H9 (cell line): ENCODE measurements at regions not wholly inside any gene's neighbourhood (a gene's known extent, or its start where the extent isn't known, plus 50 kb on each side); places are given as distances from the start of the nearest gene placed in this dataset.

ENCODE experiments used
- DNase-seq: peaks from one replicate; pipeline ENCODE4 v3.0.0-alpha.2; 2017
- H2AFZ ChIP-seq: one replicate; pipeline ENCODE4 v1.6.1; 2013; ENCODE audit warnings: mild to moderate bottlenecking, low read length, control low read depth, moderate library complexity
- H2AK5ac ChIP-seq: 2 replicates; pipeline ENCODE4 v1.6.1; 2013; ENCODE audit warnings: low read length, control low read depth, mixed read lengths; ENCODE audit not compliant: insufficient read length
- H2BK120ac ChIP-seq: one replicate; pipeline ENCODE4 v1.6.1; 2013; ENCODE audit warnings: low read depth, mild to moderate bottlenecking, low read length, control low read depth, inconsistent platforms; ENCODE audit not compliant: poor library complexity, severe bottlenecking
- H2BK12ac ChIP-seq: 2 replicates; pipeline ENCODE4 v1.6.1; 2013; ENCODE audit warnings: low read length, control low read depth, mixed read lengths, low read depth; ENCODE audit not compliant: insufficient read length
- H2BK15ac ChIP-seq: 2 replicates; pipeline ENCODE4 v1.6.1; 2013; ENCODE audit warnings: low read depth, low read length, control low read depth
- H2BK20ac ChIP-seq: one replicate; pipeline ENCODE4 v1.6.1; 2013; ENCODE audit warnings: low read depth, mild to moderate bottlenecking, low read length, control low read depth, inconsistent platforms; ENCODE audit not compliant: poor library complexity, severe bottlenecking
- H2BK5ac ChIP-seq: 2 replicates; pipeline ENCODE4 v1.6.1; 2013; ENCODE audit warnings: low read length, control low read depth, mixed read lengths; ENCODE audit not compliant: insufficient read length
- H3K14ac ChIP-seq: 2 replicates; pipeline ENCODE4 v1.6.1; 2013; ENCODE audit warnings: low read length, control low read depth; ENCODE audit not compliant: insufficient read depth
- H3K18ac ChIP-seq: 2 replicates; pipeline ENCODE4 v1.6.1; 2013; ENCODE audit warnings: low read depth, mild to moderate bottlenecking, mixed read lengths, low read length, control low read depth; ENCODE audit not compliant: insufficient read length
- H3K23ac ChIP-seq: 2 replicates; pipeline ENCODE4 v1.6.1; 2013; ENCODE audit warnings: low read length, control low read depth, mixed read lengths, low read depth; ENCODE audit not compliant: insufficient read length
- H3K23me2 ChIP-seq: 2 replicates; pipeline ENCODE4 v1.6.1; 2013; ENCODE audit warnings: low read depth, mild to moderate bottlenecking, mixed read lengths, low read length, control low read depth; ENCODE audit not compliant: insufficient read length, poor library complexity, severe bottlenecking
- H3K27ac ChIP-seq: 2 replicates; pipeline ENCODE4 v1.5.1; 2013; ENCODE audit warnings: low read length, control low read depth, mixed read lengths, low read depth; ENCODE audit not compliant: insufficient read length
- H3K27me3 ChIP-seq: 2 replicates; pipeline ENCODE4 v1.6.1; 2013; ENCODE audit warnings: low read length, control low read depth, inconsistent platforms; ENCODE audit not compliant: insufficient read depth
- H3K4ac ChIP-seq: 2 replicates; pipeline ENCODE4 v1.6.1; 2013; ENCODE audit warnings: low read depth, mild to moderate bottlenecking, control low read depth, inconsistent platforms, low read length, moderate library complexity
- H3K4me1 ChIP-seq: 2 replicates; pipeline ENCODE4 v1.6.1; 2013; ENCODE audit warnings: low read length, control low read depth, inconsistent platforms; ENCODE audit not compliant: insufficient read depth
- H3K4me2 ChIP-seq: 2 replicates; pipeline ENCODE4 v1.6.1; 2013; ENCODE audit warnings: low read length, control low read depth, mixed read lengths; ENCODE audit not compliant: insufficient read length, insufficient read depth
- H3K56ac ChIP-seq: 2 replicates; pipeline ENCODE4 v1.6.1; 2013; ENCODE audit warnings: low read depth, mild to moderate bottlenecking, mixed read lengths, low read length, control low read depth; ENCODE audit not compliant: insufficient read length
- H3K79me1 ChIP-seq: 2 replicates; pipeline ENCODE4 v1.6.1; 2013; ENCODE audit warnings: low read depth, mild to moderate bottlenecking, moderate library complexity, low read length, control low read depth, inconsistent platforms; ENCODE audit not compliant: insufficient read depth, poor library complexity, severe bottlenecking
- H3K79me2 ChIP-seq: 2 replicates; pipeline ENCODE4 v1.6.1; 2013; ENCODE audit warnings: low read length, control low read depth, inconsistent platforms; ENCODE audit not compliant: insufficient read depth
- H3K9ac ChIP-seq: 2 replicates; pipeline ENCODE4 v1.6.1; 2013; ENCODE audit warnings: low read length, control low read depth, mixed read lengths; ENCODE audit not compliant: insufficient read length; ENCODE audit errors: extremely low read depth
- H3K9me3 ChIP-seq: one replicate; pipeline ENCODE4 v1.6.1; 2013; ENCODE audit warnings: low read depth, low read length, inconsistent platforms; ENCODE audit not compliant: control insufficient read depth
- H3T11ph ChIP-seq: one replicate; pipeline ENCODE4 v1.6.1; 2013; ENCODE audit warnings: mild to moderate bottlenecking, low read length, control low read depth, inconsistent platforms
- H4K20me1 ChIP-seq: one replicate; pipeline ENCODE4 v1.6.1; 2013; ENCODE audit not compliant: control insufficient read depth, insufficient read length, insufficient read depth
- H4K5ac ChIP-seq: 2 replicates; pipeline ENCODE4 v1.6.1; 2013; ENCODE audit warnings: low read depth, mild to moderate bottlenecking, mixed read lengths, low read length, control low read depth; ENCODE audit not compliant: insufficient read length
- H4K8ac ChIP-seq: replicated peaks from 2 replicates; pipeline ENCODE4 v1.6.1; 2013; ENCODE audit warnings: low read length, control low read depth, mixed read lengths, low read depth; ENCODE audit not compliant: insufficient read length
- H4K91ac ChIP-seq: 2 replicates; pipeline ENCODE4 v1.6.1; 2013; ENCODE audit warnings: low read depth, mild to moderate bottlenecking, moderate library complexity, mixed read lengths, low read length, control low read depth; ENCODE audit not compliant: insufficient read length
- H3K27ac Mint-ChIP-seq, 3 experiments: 2 replicates in 2 of 3; 3 replicates in 1 of 3; pipeline ENCODE4 v1.8.0; 2020 to 2021; ENCODE audit warnings: mixed read lengths in 3 of 3, mild to moderate bottlenecking in 1 of 3, moderate library complexity in 1 of 3
- H3K27me3 Mint-ChIP-seq: 2 replicates; pipeline ENCODE4 v1.8.0; 2021; ENCODE audit warnings: low read depth, mild to moderate bottlenecking, moderate library complexity, mixed read lengths
- H3K36me3 Mint-ChIP-seq, 3 experiments: 2 replicates in 2 of 3; 3 replicates in 1 of 3; pipeline ENCODE4 v1.8.0; 2020 to 2021; ENCODE audit warnings: low read depth in 3 of 3, mixed read lengths in 3 of 3; ENCODE audit not compliant: insufficient read depth in 1 of 3
- H3K4me1 Mint-ChIP-seq, 2 experiments: 2 replicates each; pipeline ENCODE4 v1.8.0; 2020; ENCODE audit warnings: mixed read lengths in 2 of 2
- H3K4me3 Mint-ChIP-seq, 2 experiments: 2 replicates in 1 of 2; 3 replicates in 1 of 2; pipeline ENCODE4 v1.8.0; 2020 to 2021; ENCODE audit warnings: mild to moderate bottlenecking in 2 of 2, mixed read lengths in 2 of 2, moderate library complexity in 1 of 2
- H3K9me3 Mint-ChIP-seq, 2 experiments: 2 replicates in 1 of 2; 3 replicates in 1 of 2; pipeline ENCODE4 v1.8.0; 2020; ENCODE audit warnings: mild to moderate bottlenecking in 2 of 2, mixed read lengths in 2 of 2, moderate library complexity in 1 of 2
- CTCF ChIP-seq: fragments of 200-600 bp; sonication (generic); conservative IDR thresholded peaks from 3 replicates; pipeline ENCODE4 v1.8.0; 2021; ENCODE audit warnings: antibody characterized with exemption, mild to moderate bottlenecking
- WGBS: extraction: QIAGEN DNeasy Blood & Tissue Kit; methylation state at CpG from one replicate; pipeline ENCODE4 v1.1.7; 2013; ENCODE audit warnings: missing lambda C conversion rate, low lambda C conversion rate, mixed read lengths; ENCODE audit not compliant: insufficient read length; ENCODE audit errors: extremely low coverage; 5-methylcytosine and 5-hydroxymethylcytosine counted together

GRCh38 chr11:29019960-29020683 is 911.9 kb downstream of the METTL15 start:
- no peaks in the 10 kb centered on the region for H3K27me3 Mint-ChIP-seq
- H3K4ac ChIP-seq, result no peak overlapping the region

More at GRCh38 chr11:29019960-29020683, 911.9 kb downstream of the METTL15 start:
- Histone ChIP-seq H2BK12ac (no peak overlapping the region), H3K56ac (no peak overlapping the region), H4K5ac (no peak overlapping the region), H2AK5ac (no peak overlapping the region), H3K79me1 (no peaks in the 10 kb centered on the region), H2AFZ (no peak overlapping the region), H3K4me1 (no peaks in the 10 kb centered on the region), H2BK5ac (no peak overlapping the region), H3T11ph (no peak overlapping the region), H3K9me3 (no peaks in the 10 kb centered on the region), H4K91ac (no peak overlapping the region), H3K27me3 (no peaks in the 10 kb centered on the region), H2BK20ac (no peak overlapping the region), H4K8ac (no peak overlapping the region), H3K27ac (no peak overlapping the region), H2BK120ac (no peak overlapping the region), H3K9ac (no peak overlapping the region), H3K23ac (no peak overlapping the region), H3K4me2 (no peak overlapping the region), H3K18ac (no peak overlapping the region), H3K79me2 (no peaks in the 10 kb centered on the region), H4K20me1 (no peaks in the 10 kb centered on the region), H3K14ac (no peak overlapping the region), H3K23me2 (no peaks in the 10 kb centered on the region), H2BK15ac (no peak overlapping the region)
- Mint-ChIP-seq H3K4me3 (no peak overlapping the region), H3K27ac (no peak overlapping the region), H3K4me1 (peaks cover 5 to 17% of the 10 kb centered on the region in 2 experiments), H3K36me3 (no peaks in the 10 kb centered on the region), H3K9me3 (peaks cover 0 to 3% of the 10 kb centered on the region in 2 experiments; a peak in 3 of 5 replicates)
- peak; percentile 24 for DNase-seq
- no CpG with 5 or more reads among the region's 3 CpGs for WGBS
- TF ChIP-seq CTCF, result peak; percentile 71
